Inflammatory macrophage (primary cell): ENCODE measurements at regions not wholly inside any gene's neighbourhood (a gene's known extent, or its start where the extent isn't known, plus 50 kb on each side); places are given as distances from the start of the nearest gene placed in this dataset.
A peak's percentile ranks its signal among the peaks of the same experiment; 100 is the strongest.

ENCODE experiments used
- DNase-seq, 2 donors: peaks; one replicate each; pipeline ENCODE4 v3.0.0-alpha.2; 2020 to 2022

DNA sequence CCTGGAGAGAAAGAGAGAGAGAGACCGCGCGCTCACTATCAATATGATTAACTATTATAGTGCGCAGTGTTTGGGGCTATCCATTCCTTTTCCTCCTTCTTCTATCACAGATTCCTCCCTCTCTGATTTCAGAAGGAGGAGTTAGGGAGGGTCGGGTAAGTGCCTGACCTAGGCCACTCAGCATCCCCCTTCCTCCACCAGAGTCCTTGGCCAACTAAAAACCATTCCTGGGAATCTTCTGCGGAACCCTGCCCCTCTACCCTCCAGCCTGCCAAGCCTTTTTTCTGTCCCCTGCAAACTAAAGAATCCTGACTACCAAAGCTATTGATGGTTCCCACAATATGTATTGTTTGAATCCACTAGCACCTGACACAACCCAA is 256.2 kb upstream of the NFE2L3 start:
- no peak for DNase-seq

DNA sequence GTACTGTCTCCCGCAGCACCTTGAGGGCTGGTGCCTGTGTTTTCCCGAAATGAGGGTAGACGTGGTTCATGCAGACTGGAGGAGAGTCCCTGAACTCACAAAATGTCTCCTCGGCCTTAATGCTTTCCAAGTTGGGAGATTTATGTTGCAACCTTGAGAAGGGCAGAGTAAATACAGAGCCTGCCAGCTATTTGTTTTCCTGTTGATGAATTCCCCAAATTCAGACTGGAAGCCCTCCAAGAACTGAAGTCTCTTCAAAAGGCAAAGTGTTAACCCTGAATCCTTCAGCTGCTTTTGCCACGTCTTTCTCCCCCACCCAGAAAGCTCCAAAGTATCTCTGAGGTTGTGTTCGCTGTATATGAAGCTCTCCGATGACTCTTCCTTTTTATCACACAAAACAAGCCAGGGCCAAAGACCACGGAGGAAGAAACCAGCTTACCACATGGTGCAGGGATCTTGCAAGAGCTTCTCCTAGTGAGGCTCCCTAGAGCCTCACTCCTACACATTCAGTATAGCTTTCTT is 254.7 kb upstream of the NFE2L3 start:
- DNase-seq = peak; percentile 88 to 93

DNA sequence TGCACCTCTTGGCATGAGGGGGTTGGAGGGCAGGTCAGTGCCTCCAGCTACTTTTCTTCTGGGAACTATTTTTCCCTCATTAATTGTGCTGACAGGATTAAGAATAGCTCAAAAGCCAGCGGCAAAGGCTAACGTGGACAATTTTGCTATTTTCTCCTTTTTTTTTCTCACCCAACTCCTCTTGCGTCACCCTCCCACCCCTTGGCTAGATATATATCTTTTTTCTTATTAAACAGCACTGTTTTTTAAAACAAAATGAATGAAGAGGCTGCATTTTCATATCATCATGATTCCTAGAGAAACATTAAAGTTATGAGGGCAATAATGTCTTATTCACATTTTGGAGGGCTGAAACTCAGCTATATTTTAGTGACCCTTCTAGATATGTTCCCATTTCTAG is 251.8 kb upstream of the NFE2L3 start:
- no peak for DNase-seq

DNA sequence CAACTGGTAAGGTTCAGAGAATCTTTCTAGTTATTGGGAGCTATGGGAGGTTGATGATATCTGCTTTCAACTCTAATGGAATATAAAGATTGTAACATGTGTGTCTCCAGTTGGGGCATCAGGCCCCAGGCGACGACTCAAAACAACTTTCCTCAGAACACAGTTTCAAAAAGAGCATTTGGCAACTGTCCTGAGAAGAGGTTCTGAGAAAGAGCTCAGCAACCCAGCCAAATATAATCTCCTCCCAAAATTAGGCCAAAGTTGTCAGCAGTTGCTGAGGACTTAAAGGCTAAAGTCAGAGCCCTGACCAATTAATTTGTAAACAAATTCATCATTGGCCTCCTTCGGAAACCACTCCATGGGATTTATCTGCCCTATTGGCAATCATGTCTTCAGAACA is 251.1 kb upstream of the NFE2L3 start:
- no peak for DNase-seq

DNA sequence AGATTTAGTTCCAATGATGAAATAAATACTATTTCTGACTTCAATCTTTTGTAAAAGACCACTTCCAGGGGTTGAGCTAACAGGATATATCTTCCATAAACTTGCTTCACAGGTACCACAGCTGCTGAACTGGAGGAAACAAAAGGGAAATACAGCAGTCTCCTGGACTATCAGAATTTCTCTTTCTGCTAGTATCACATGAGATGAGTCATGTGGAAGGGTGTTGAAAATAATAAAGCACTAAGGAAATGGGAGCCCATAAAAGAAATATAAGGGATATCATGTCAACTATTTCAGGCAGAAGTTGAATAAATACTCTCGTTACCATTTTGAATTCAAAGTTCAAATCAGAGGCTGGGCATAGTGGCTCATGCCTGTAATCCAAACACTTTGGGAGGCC is 250.3 kb upstream of the NFE2L3 start:
- peak; percentile 31 to 32 for DNase-seq

DNA sequence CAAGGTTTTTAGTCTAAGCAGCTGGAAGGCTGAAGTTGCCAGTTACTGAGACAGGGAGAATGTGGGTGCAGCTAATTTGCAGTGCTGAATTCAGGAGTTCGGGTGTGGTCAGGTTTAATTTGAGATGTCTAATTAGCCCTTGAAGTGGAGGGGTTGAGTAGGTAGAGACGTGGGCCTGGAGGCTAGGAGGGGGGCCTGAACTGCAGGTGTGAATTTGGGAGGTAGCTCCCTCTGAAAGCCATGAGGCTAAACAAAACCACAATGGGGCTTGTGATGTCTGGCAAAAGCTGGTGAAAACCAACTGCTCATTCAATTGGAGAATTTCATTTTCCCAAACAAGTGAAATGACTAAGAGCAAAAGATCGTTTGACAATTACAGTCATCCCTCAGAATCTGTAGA is 246.0 kb upstream of the NFE2L3 start:
- DNase-seq = no peak

DNA sequence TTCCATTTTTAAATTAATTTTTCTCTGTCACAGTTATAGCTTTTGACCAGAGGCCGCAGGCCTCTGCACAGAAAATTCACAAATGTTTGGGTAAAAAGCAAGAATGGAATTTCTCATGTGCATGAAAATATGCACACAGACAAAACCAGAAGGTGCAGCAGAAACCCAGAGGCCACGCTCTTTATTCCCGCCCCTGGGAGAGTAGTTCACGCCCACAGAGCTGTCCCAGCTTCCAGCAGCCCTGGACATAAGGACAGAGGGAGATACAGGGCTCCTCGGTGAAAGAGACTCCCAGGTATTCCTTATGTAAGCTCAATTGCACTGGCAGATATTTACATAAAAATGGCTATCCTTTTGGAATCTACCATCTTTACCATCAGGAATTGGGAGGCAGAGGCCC is 245.2 kb upstream of the NFE2L3 start:
- DNase-seq = no peak

DNA sequence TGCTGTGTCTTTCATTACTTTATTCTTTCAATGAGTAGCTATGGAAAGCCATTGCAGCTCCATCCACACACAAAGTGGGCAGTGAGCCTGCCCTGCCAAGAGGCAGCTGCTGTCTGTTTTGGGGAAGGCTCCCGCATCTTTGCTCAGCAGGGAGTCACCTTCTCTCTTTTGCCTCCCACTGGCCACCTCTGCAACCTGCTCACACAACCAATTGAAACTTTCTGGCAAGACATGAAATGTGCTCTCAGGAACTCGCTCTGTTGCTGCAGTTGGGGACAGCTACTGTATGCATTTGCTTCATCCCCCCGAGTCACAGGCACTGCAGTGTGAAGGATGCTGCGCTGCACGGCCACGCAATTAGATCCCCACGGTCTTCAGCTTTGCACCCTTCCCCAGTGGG is 244.8 kb upstream of the NFE2L3 start:
- DNase-seq = no peak

DNA sequence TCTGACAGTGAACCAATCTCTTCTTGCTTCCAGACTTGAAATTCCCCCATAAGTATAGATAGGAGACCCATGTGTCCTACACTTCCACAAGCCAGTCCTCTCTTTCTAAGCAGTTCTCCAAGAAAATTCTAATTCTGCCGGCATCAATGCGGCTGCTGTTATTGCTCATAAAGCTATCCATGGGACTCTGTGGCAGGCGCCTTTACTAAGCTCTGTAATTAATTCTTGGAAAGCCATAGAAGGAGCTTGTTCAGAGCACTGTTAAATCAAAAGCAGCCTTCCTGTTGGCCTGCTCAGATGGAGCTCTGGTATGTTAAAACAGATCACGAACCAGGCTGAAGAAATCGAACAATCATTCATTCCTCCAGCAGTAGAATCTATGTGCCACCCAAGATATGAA is 244.3 kb upstream of the NFE2L3 start:
- DNase-seq = no peak

DNA sequence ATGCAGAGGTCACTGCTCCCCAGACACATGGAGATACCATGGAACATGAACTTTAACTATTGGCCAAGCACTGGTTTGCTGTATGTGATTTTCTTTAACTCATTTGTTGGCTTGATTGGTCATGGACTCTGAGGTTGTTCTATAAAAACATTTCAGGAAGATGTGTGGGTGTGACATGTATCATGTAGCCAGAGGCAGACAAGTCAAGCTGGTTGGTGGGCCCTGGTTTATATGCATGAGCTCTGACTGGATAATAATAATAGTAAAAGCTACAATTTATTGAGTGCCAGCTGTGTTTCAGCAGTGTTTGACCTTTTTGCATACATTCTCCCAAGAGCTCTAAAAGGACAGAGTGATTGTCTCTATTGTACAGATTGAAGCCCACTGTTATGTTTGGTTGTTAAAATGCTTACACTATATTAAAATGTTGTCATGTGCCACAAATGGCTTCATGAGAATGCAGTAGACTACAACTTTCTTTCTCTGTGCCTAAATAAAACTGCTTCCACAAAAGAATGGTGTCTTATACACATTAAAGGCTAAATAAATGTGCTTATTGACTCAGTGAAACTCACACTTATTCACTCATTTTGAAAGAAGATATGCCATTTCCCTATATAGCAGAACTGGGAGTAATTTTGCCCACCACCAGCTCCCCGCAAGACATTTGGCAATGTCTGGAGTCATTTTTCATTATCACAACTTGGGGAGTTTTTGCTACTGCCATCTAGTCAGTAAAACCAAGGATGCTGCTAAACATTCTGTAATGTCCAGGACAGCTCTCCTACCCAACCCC is 243.6 kb upstream of the NFE2L3 start:
- DNase-seq = no peak

DNA sequence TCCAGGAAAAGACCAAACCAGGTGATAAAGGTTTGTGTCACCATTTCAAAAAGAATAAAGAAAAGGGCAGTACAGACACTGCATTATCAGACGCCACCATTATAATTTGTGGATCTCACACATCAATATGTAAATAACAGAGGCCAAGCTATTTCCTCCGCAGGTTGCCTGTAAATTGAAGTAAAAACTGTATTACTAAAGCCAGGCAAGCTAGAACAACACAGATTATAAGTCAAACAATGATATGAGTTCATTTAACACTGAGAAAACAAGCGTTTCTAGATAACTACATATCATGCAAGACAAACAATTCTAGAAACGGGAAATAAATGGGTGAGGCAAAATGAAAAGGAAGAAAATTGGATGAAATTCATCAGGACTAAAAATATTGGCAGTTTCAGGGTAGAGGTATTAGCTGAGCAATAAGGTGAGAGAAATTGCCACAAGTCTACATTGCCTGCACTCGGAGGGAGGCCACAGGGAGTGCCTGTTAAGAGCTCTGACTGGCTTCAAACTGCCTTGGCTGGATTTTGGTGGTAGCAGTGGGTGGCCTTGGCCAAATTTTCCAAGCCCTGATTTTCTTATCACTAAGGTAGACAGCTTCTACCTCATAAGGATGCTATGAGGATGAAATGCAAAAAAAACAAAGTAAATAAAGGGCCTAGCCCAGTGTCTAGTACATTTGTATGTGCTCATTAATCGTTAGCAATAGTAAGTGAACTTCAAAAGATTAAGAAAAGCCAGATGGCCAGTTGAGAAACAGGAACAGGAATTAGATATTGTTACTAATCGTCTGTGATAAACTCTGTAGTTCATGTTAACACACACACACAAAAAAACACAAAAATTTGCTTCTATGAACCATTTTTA is 240.0 kb upstream of the NFE2L3 start:
- DNase-seq = no peak

DNA sequence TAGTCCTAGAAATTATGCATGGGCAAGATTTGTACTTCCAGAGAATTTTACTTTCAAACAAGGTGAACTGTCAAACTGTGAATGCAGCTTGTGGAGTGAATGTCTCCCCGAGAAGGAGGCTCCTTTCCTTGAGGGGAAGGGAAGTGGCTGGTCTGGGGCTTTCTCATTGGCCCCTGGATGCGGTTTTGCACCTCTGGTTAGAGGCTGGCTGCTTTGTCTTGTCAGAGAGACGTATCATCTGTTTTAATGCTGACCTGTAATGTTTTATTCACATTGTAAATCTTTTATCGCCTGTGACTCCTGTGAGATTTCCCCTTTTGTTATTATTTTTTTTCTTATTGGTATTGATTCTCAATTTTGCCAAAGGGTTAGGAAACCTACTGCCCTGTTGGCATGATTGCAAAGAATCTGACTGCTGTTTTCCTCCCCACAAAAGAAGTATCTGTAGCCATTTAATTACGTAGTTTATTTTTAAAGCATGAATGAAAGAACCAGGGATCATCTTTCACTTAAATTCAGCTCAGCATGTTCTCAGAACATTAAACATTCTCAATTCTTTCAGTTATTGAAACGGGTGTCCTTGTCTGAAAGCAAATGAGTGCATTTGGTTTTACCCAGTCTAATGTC is 238.3 kb upstream of the NFE2L3 start:
- no peak for DNase-seq

DNA sequence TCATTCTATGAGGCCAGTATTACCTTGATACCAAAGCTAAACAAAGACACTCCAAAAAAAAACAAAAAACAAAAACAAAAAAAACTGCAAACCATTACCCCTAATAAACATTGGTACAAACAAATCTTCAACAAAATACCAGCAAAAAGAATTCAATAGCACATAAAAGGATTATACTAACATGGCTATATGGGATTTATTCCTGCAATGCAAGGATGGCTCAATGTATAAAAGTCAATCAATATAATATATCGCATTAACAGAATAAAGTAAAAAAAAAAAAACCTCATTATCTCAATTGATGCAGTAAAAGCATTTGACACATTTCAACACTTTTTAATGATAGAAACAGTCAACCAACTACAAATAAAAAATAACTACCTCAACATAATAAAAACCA is 233.3 kb upstream of the NFE2L3 start:
- DNase-seq = no peak

DNA sequence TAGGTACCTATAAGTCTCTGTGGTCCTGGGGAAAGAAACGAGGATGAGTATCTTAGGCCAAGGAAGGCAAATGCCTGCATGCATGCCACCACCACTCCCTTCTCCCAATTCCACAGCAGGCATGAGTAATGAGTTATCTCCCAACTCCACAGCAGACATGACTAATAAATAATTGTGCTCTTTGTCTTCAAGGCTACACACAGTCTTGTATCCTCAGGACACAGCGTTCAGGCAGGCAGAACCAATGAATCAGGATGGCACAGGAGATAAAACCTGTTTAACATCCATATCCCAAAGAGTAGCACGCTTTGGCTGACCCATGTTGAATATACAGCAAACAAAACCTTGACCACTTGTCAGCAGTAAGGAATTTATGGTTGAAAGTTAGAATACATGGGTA is 229.7 kb upstream of the NFE2L3 start:
- no peak for DNase-seq

DNA sequence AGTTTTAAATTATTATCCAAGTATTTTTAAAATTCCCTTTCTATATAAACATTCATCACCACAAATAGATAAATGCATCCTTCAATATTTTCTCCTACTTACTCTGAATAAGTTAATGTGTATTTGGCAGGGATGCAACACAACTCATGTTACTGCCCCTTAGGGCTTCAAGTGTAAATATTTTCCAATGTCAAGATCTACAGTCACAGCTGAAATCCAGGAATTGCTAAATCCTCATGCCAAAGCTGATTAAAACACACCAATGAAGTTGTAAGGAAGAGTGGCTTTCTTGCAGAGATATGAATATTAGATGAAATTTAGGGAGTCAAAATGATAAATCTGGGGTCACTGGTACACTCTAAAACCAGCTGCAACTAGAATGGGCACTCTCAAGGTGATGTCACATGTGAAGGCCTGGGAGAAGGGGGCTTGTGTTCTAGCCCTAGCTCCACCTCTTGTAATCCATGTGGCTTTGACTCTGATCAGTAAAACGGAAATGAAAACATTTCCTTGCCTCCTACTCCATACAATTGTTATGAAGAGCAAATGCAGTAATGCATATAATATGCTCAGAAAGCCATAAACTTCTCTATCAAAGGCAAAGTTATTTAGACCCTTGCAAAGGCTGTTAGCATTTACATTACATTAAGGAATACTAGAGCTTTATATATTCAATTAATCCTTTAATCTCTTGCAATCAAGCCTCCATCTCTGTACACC is 228.1 kb upstream of the NFE2L3 start:
- no peak for DNase-seq

DNA sequence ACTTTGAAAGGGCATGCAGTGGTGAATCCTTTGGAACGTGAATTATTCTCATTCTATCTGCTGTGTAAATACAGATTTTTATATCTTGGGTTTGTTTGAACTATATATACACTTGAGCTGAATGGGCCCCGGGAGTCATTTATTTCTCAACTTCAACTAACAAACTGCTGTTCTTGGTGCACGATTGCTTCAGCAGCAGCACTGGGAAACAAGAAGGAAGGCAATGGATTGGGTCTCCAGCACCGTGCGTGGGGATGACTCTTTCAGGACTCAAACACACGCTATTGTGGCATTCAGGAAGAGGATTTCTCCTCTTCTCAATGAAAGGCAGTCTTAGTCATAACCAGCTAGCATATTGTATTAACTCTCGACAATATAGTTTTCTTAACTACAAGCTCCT is 226.0 kb upstream of the NFE2L3 start:
- peak in 1 of 2 donors; percentile 88 for DNase-seq

DNA sequence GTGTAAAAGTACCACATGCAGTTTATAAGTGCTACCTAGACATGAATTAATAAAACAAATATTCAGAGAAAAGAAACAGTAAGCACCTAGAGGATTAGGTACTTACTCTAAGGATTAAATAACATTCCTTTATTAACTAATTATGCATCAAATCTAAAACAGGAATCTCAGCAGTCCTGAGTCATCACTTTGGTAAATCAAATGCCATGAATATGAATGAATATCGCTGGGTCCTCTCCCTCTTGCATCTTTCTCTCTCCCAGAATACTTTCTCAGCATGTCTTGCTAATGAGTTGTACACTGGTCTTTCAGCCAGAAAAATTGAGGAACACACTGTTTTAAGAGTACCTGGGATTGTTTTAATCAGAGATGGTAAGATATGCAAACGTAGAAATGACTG is 225.5 kb upstream of the NFE2L3 start:
- DNase-seq = no peak

DNA sequence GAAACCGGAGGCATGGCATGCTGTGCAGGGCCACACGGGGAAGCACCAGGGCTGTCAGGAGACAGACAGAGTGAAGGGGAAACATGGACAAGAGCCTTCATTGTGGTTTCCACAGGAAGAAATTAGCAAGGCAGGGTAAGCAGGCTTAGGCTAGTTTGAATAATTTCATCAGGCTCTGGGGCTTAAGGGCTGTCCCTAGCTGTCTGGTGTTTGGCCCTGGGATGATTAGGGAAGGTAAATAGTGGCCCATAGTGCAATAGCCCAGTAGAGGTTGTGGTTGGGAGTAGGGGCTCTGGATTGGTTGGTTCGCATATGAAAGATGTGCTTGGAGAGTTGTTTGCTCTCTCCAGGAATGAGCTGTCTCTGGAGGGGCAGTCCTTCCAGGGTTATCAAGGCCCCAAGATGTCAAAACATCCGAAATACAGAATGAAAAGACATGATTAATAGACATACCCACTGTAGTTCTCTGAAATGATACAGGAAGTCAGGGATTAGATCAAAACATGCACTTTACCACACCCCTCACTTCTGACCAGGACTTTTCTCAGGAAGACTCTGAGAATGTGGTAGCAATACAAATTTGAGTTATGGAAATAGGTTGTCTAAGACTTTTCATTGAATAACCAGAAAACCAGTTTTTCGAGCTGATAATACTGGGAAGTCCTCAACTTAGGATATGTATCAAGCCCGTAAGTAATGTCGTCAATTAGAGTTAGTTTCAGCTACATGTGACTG is 224.9 kb upstream of the NFE2L3 start:
- no peak for DNase-seq

DNA sequence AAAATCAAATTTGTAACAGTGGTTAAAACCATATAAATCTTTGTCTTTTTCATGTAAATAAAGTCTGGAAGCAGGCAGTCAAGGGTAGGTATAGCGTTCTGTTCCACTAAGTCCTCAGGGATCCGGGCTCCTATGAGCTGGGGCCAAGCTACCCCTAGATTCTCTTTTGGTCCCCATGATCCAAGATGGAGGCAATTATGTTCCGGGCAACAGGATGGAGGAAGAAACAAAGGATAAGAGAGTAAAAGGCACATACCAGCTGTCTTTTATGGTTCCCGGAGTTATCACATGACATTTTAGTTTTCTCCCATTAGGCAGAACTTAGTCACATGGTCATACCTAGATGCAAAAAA is 224.4 kb upstream of the NFE2L3 start:
- no peak for DNase-seq

DNA sequence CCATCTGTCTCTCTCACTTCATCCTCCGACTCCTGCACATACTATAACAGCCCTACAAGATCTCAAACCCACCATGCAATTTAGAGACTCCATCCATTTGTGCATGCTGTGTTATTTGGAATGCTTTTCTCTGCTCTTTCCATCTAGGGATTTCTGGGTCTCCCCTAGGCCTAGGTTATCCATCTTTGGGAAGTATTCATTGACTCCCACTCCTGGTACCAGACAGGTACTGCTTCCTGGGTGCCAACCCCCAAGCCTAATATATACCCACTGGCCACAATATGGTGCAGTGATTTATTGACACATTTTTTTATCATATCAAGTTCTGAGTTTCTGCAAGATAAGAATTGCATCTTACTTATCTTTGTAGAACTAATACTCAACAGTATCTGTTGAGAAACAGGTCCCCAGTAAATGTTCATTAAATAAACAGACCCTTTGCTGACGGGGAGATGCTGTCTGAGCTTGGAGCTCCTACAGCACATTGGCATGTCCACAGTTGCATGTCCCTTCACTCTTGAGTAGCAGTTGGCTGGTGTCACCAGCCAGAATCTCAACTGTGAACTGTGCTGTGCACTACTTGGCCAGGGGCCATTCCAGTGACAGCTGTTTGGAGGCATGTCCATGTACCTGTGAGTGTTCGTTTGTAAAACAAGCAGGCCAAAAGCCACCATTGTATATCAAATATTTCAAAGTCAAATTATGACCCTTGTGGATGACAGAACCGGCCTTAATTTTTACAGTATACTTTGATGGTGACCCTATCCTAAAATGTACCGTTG is 223.3 kb upstream of the NFE2L3 start:
- no peak for DNase-seq

DNA sequence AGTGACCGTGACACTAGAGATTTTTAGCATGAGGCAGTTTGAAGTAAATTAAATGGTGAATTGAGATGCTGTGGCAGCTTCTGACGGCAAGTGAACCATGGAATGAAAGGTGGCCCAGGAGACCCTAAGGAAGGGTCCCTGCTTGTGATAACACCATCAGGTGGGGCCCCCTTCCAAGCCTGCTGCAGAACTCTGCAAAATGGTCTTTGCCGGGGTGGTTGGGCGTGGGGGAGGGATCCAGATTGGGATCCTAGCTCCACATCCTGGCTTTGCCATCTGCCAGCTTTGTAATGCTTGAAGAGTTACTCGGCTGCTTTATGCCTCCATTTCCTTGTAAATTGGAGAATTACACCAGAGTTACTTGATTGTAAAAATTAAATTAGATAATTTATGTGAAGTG is 222.6 kb upstream of the NFE2L3 start:
- no peak for DNase-seq
